GM12891 (cell line): ENCODE measurements at regions not wholly inside any gene's neighbourhood (a gene's known extent, or its start where the extent isn't known, plus 50 kb on each side); places are given as distances from the start of the nearest gene placed in this dataset.

Experiments used
- DNase-seq: peaks from one replicate; pipeline ENCODE4 v3.0.0; 2011; ENCODE audit warnings: low spot score; ENCODE audit not compliant: insufficient read length
- FAIRE-seq: peaks from 2 replicates; lab custom pipeline; 2011; peaks lifted over from hg19 to GRCh38; lab: Jason Lieb, UNC
- PAX5 ChIP-seq: IDR thresholded peaks from 2 replicates; pipeline ENCODE4 v1.6.1; 2011; ENCODE audit warnings: low read length, moderate library complexity, mild to moderate bottlenecking; ENCODE audit not compliant: insufficient read depth, severe bottlenecking
- POLR2A ChIP-seq: IDR thresholded peaks from 2 replicates; pipeline ENCODE4 v1.6.1; 2011; ENCODE audit warnings: low read depth, low read length, control low read depth
- POLR2AphosphoS5 ChIP-seq: IDR thresholded peaks from 2 replicates; pipeline ENCODE4 v1.6.1; 2011; ENCODE audit warnings: low read depth, low read length, control low read depth
- POU2F2 ChIP-seq: IDR thresholded peaks from 2 replicates; pipeline ENCODE4 v1.6.1; 2011; ENCODE audit warnings: low read depth, mild to moderate bottlenecking, control low read depth, low read length, moderate library complexity
- SPI1 ChIP-seq: IDR thresholded peaks from 2 replicates; pipeline ENCODE4 v1.6.1; 2011; ENCODE audit warnings: low read depth, low read length, control low read depth
- TAF1 ChIP-seq: IDR thresholded peaks from 2 replicates; pipeline ENCODE4 v1.6.1; 2011; ENCODE audit warnings: low read depth, low read length, control low read depth

- DNase-seq (no peak), FAIRE-seq (no peak)
- TF ChIP-seq SPI1 (no peak), POU2F2 (no peak), PAX5 (no peak), TAF1 (no peak), POLR2AphosphoS5 (no peak), POLR2A (no peak)
Measured at GRCh38 chr14:28468191-28469151, 298.1 kb upstream of the FOXG1 start.

- TF ChIP-seq POLR2AphosphoS5 = no peak
- no peak for TF ChIP-seq SPI1
- TF ChIP-seq POU2F2 = no peak
- TF ChIP-seq PAX5 = no peak
- TF ChIP-seq POLR2A = no peak
- TF ChIP-seq TAF1 = no peak
- no peak for FAIRE-seq
- DNase-seq = no peak
Measured at GRCh38 chr14:28482251-28483040, 284.1 kb upstream of the FOXG1 start.

- DNase-seq = no peak
- no peak for FAIRE-seq
- no peak for TF ChIP-seq PAX5
- TF ChIP-seq SPI1 = no peak
- no peak for TF ChIP-seq POLR2A
- no peak for TF ChIP-seq POLR2AphosphoS5
- no peak for TF ChIP-seq TAF1
- no peak for TF ChIP-seq POU2F2
Measured at GRCh38 chr14:28483506-28483905, 283.1 kb upstream of the FOXG1 start.

GRCh38 chr14:28488684-28489083 is 277.9 kb upstream of the FOXG1 start:
- no peak for TF ChIP-seq TAF1
- TF ChIP-seq SPI1 = no peak
- TF ChIP-seq PAX5 = no peak
- no peak for TF ChIP-seq POLR2A
- FAIRE-seq (no peak), DNase-seq (no peak)

- DNase-seq (no peak), FAIRE-seq (no peak)
- TF ChIP-seq TAF1 = no peak
- TF ChIP-seq PAX5 = no peak
- no peak for TF ChIP-seq POLR2A
Measured at GRCh38 chr14:28493516-28493915, 273.1 kb upstream of the FOXG1 start.

GRCh38 chr14:28494196-28494595 is 272.4 kb upstream of the FOXG1 start:
- no peak for FAIRE-seq
- DNase-seq = no peak
- TF ChIP-seq POLR2AphosphoS5 (no peak), PAX5 (no peak), TAF1 (no peak), POU2F2 (no peak), SPI1 (no peak), POLR2A (no peak)

- DNase-seq = no peak
- no peak for FAIRE-seq
Measured at GRCh38 chr14:28496364-28496763, 270.2 kb upstream of the FOXG1 start.

GRCh38 chr14:28502517-28502916 is 264.1 kb upstream of the FOXG1 start:
- DNase-seq (no peak), FAIRE-seq (no peak)
- TF ChIP-seq TAF1 = no peak
- no peak for TF ChIP-seq SPI1
- TF ChIP-seq POLR2AphosphoS5 = no peak
- TF ChIP-seq POU2F2 = no peak
- TF ChIP-seq PAX5 = no peak

More at GRCh38 chr14:28496364-28496763, 270.2 kb upstream of the FOXG1 start:
- TF ChIP-seq POU2F2 = no peak
- TF ChIP-seq POLR2A = no peak
- no peak for TF ChIP-seq POLR2AphosphoS5
- TF ChIP-seq TAF1 = no peak
- no peak for TF ChIP-seq SPI1
- no peak for TF ChIP-seq PAX5

GRCh38 chr14:28515571-28515970 is 251.0 kb upstream of the FOXG1 start:
- FAIRE-seq (no peak), DNase-seq (no peak)
- TF ChIP-seq POU2F2 = no peak
- TF ChIP-seq PAX5 = no peak
- TF ChIP-seq POLR2AphosphoS5 = no peak
- TF ChIP-seq SPI1 = no peak
- TF ChIP-seq TAF1 = no peak
- TF ChIP-seq POLR2A = no peak

- FAIRE-seq = no peak
- no peak for TF ChIP-seq POLR2A
- TF ChIP-seq SPI1 = no peak
Measured at GRCh38 chr14:28536889-28537288, 229.7 kb upstream of the FOXG1 start.

More at GRCh38 chr14:28536889-28537288, 229.7 kb upstream of the FOXG1 start:
- no peak for DNase-seq
